Stimulated activated CD4-positive, alpha-beta T cell treated with anti-CD3 and anti-CD28 coated beads, Interleukin-1b, Interleukin-23, amount 100 ng/mL, for 24 hours (primary cell): ENCODE measurements at regions not wholly inside any gene's neighbourhood (a gene's known extent, or its start where the extent isn't known, plus 50 kb on each side); places are given as distances from the start of the nearest gene placed in this dataset.

Source experiments
- DNase-seq, 4 experiments: peaks; one replicate each; pipeline ENCODE4 v3.0.0-alpha.2; 2020; ENCODE audit warnings: low read depth in 4 of 4, low spot score in 1 of 4

GRCh38 chr11:28760676-28761390 lies 652.6 kb downstream of the METTL15 start:
- no peak for DNase-seq

GRCh38 chr11:28759311-28759710 lies 651.1 kb downstream of the METTL15 start:
- DNase-seq, result no peak

GRCh38 chr11:28757725-28758515 lies 649.7 kb downstream of the METTL15 start:
- no peak for DNase-seq

DNA sequence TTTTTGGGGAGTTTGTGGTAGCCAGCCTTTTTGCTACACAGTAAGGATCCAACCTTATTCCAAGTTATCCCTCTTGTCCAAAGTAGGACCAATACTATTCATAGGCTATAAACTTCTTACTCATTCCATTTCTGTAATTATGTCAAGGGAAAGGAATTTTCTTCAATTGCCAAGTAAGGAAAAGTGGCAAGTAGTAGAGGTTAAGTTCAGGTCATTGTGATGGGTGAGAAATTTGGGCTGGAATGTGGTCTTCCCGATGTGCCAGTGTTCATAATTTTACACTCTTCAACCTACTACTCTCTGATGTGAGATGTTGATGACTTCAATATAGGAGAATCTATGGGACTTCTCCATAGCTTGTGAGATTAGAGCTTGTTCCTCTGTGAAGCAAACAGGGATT lies 648.8 kb downstream of the METTL15 start:
- DNase-seq, result no peak

- DNase-seq, result no peak
Measured at GRCh38 chr11:28743061-28743550, 634.9 kb downstream of the METTL15 start.

- DNase-seq, result no peak
Measured at GRCh38 chr11:28739489-28740280, 631.5 kb downstream of the METTL15 start.

DNA sequence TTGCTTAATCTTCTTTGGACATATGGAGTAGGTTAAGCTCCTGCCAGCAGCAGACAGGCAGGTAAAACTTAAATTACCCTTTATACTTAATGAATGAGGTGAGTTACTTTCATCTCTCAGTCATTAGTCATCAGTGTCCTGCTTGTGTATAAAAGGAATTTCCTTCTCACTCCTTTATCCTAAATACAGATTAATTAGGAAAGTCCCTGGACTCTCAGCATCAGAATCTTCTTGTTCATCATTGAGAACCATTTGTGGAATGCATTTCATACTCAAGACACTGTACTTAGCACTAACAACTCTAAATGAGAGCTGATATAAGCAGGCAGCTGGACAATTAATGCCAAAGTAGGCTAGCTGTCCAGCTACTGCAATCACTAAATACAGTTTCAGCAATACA lies 630.4 kb downstream of the METTL15 start:
- DNase-seq, result no peak

DNA sequence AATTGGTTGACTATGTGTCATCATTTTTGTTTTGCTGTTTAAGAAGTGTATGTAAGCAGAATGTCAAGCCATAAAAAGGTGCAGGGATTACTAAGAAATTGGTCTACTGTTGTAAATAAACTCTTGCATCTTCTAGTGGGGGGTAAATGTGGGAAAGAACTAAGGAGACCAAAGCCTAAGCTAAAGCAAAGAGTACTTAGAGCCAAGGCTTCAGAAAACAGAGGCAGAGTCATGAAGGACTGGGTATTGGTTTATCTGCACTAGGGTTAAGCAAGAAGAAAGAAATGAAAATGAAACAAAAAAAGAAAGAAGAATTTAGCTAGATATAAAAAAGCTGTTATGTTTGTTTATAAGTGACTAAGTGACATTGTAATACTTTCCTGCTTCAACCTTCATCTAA lies 628.1 kb downstream of the METTL15 start:
- DNase-seq, result no peak

GRCh38 chr11:28735511-28735910 lies 627.3 kb downstream of the METTL15 start:
- no peak for DNase-seq

GRCh38 chr11:28730889-28731288 lies 622.7 kb downstream of the METTL15 start:
- DNase-seq, result no peak

- no peak for DNase-seq
Measured at GRCh38 chr11:28730336-28730735, 622.1 kb downstream of the METTL15 start.

- DNase-seq, result no peak
Measured at GRCh38 chr11:28729339-28729738, 621.2 kb downstream of the METTL15 start.

- no peak for DNase-seq
Measured at GRCh38 chr11:28728666-28729065, 620.5 kb downstream of the METTL15 start.

DNA sequence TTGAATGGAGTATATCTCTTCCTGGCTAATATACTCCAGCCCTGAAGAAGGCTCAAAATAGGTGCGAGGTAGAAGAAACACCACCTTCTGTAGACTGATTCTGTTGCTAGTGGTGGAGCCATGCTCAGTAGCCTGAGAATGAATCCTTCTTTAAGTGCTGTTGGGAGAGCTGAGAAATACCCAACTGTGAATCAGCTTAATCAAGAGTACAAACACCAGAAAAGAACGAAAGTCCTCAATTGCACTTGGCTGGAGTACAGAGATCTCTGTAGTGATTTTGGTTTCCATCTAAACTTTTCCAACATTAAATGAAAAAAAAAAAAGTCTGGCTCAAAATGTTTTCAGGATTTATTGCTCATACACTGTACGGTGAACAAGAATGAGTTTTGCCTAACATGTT lies 619.1 kb downstream of the METTL15 start:
- no peak for DNase-seq

GRCh38 chr11:28726432-28726831 lies 618.2 kb downstream of the METTL15 start:
- no peak for DNase-seq

GRCh38 chr11:28715726-28716125 lies 607.5 kb downstream of the METTL15 start:
- no peak for DNase-seq

- no peak for DNase-seq
Measured at GRCh38 chr11:28713850-28714249, 605.7 kb downstream of the METTL15 start.

DNA sequence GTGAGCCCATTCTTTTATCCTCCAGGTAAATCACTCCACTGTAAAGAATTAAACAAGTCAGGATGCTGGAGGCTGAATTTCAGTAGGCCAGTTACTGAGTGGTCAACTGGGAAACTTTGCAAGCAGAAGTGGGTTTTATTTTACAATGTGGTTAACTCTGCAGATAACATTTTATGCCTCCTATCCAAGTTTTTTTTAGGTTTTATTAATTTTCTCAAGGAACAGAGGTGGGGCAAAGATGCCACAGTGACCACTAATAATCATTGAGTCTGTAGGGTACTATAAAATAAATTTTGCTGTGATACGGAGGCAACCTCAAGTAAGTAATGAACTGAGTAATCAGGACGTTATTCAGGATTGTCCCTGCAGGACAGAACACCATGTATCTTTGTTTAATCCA lies 599.9 kb downstream of the METTL15 start:
- no peak for DNase-seq

DNA sequence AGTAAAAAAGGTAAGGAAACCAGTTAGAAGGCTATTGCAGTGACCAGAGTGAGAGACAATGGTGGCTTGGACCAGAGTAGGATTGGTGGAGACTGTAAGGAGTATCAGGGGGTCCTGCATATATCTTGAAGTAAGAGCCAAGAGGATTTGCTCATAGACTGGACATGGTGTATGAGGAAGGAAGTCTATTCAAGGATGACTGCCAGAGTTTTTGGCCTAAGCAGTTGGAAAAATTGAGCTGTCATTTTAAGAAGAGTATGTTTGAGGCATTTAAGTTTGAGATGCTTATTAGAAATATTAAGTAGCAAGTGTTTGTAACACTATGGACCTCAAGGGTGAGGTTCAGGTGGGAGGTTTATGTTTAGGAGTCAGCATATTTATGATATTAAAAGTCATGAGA lies 596.6 kb downstream of the METTL15 start:
- no peak for DNase-seq

- DNase-seq, result no peak
Measured at GRCh38 chr11:28703371-28703770, 595.2 kb downstream of the METTL15 start.

- DNase-seq, result no peak
Measured at GRCh38 chr11:28702871-28703270, 594.7 kb downstream of the METTL15 start.

DNA sequence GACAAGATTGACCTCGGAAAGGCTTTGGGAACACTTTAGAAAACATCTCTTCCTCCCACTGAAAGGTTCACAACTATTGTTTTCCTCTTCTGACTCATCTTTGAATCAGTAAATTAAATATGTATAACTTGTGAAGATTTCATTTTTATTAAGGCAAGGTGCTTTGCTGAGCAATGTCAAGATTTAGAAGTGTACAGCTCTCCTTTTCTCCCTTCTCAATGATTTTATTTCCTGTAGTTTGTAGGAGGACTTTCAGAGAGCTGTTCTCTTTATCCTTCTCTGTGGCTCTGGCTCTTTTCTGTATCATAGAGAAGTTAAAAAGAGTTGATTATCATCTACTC lies 594.2 kb downstream of the METTL15 start:
- DNase-seq, result no peak
